ENCODE measurements at regions not wholly inside any gene's neighbourhood (a gene's known extent, or its start where the extent isn't known, plus 50 kb on each side); places are given as distances from the start of the nearest gene placed in this dataset.

DNA sequence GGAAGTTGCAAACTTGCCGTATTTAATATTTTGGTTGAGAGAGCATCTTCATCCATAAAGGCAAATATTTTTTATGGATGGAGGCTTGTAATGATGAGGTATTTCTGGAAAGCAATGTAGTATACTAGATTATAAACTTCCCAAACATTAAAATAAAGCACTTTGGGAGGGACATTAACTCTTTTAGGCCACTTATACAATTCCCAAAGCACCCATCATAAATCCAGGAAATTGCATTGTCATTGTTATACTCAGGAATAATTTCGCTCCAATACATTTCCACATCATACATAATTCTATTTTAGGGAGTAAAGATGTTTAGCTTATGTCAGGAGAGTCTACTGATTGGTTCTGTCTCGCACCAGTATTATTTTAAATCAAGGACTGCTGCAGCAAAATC, 212.7 kb upstream of the MKI67 start:
- TF ChIP-seq, protein P1, sequence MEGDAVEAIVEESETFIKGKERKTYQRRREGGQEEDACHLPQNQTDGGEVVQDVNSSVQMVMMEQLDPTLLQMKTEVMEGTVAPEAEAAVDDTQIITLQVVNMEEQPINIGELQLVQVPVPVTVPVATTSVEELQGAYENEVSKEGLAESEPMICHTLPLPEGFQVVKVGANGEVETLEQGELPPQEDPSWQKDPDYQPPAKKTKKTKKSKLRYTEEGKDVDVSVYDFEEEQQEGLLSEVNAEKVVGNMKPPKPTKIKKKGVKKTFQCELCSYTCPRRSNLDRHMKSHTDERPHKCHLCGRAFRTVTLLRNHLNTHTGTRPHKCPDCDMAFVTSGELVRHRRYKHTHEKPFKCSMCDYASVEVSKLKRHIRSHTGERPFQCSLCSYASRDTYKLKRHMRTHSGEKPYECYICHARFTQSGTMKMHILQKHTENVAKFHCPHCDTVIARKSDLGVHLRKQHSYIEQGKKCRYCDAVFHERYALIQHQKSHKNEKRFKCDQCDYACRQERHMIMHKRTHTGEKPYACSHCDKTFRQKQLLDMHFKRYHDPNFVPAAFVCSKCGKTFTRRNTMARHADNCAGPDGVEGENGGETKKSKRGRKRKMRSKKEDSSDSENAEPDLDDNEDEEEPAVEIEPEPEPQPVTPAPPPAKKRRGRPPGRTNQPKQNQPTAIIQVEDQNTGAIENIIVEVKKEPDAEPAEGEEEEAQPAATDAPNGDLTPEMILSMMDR (IDR thresholded peaks at IDR 0.05; ENCODE audit: low read depth, low read length): no peak
- DNase-seq (ENCODE audit: low read depth in 2 of 2): no peak
- H3K4me3 ChIP-seq (replicated peaks in 1 of 2; ENCODE audit: low read depth in 2 of 2, low read length in 2 of 2): no peak overlapping the region

DNA sequence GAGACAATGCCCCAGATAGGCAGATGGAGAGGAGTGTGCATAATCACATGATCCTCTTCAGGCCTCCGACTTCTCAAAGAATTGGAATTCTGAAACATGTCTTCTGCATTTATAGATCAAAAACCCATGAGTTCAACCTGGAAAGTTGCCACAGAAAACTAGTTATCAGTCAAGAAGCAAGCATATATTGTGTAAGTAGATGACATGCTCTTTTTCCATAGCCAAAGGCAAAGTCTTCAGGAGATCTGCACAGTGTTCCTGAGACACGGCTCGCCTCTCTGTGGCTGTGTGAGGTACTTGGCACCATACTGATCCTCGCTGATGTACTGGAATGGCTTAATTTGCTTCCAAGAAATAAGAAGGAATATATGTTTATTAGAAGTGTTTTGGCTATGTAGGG, 213.5 kb upstream of the MKI67 start:
- TF ChIP-seq, protein P1 (IDR thresholded peaks at IDR 0.05; ENCODE audit: low read depth, low read length): no peak
- H3K4me3 ChIP-seq (replicated peaks in 1 of 2; ENCODE audit: low read depth in 2 of 2, low read length in 2 of 2): no peak overlapping the region
- no peak for DNase-seq (ENCODE audit: low read depth in 2 of 2)

DNA sequence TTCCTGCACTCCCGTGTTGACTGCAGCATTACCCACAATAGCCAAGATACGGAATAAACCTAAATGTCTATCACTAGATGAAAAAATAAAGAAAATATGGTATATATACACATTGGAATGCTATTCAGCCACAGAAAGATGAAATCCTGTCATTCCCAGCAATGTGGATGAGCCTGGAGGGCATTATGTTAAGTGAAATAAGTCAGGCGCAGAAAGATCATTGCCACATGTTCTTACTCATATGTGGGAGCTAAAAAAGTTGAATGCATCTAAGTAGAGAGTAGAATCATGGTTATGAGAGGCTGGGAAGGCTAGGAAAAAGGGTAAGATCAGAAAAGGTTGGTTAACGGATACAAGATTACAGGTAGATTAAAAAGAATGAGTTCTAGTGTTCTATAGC, 219.1 kb upstream of the MKI67 start:
- TF ChIP-seq, protein P1 (IDR thresholded peaks at IDR 0.05; ENCODE audit: low read depth, low read length): no peak
- DNase-seq (ENCODE audit: low read depth in 2 of 2): no peak
- H3K4me3 ChIP-seq (replicated peaks in 1 of 2; ENCODE audit: low read depth in 2 of 2, low read length in 2 of 2): no peak overlapping the region

DNA sequence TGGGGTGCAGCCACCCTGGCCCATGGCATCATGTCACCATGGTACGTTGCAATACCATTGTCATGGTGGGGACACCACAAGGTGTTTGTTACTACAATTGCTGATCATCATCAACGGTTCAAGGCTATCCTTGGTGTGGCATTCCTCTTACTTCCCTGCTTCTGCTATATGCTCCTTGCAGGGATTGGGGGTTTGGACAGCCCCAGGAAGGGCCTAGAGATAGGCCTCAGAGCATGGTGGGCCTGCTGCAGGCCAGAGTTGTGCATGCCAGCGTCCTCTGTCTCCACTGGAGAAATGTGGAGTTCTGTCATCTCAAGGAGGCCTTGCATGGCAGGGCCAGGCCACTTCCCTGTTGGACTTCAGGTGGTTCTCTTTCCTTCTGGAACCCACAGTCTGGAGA, 234.6 kb upstream of the MKI67 start:
- TF ChIP-seq, protein P1 (IDR thresholded peaks at IDR 0.05; ENCODE audit: low read depth, low read length): no peak
- DNase-seq (ENCODE audit: low read depth in 2 of 2): no peak
- no peak overlapping the region for H3K4me3 ChIP-seq (replicated peaks in 1 of 2; ENCODE audit: low read depth in 2 of 2, low read length in 2 of 2)

DNA sequence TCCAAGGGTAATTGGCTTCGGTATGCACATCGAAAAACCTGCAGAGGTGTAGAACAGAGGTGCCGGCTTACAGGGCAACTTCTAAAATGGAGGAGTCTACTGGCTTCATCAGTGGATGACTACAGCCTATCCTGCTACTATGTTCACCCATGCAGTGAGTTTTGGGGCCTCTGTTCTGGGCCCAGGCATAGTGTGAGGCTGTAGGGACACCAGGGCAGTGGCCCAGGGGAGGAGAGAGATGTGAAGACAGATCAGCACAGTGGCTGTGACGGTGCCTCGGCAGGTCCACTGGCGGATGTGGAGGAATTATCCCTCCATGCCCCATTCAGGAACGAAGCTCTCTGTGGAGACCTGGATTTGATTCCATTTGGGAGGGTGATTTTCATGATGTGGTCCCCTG, 235.3 kb upstream of the MKI67 start:
- TF ChIP-seq, protein P1 (IDR thresholded peaks at IDR 0.05; ENCODE audit: low read depth, low read length): no peak
- no peak for DNase-seq (ENCODE audit: low read depth in 2 of 2)
- no peak overlapping the region for H3K4me3 ChIP-seq (replicated peaks in 1 of 2; ENCODE audit: low read depth in 2 of 2, low read length in 2 of 2)

DNA sequence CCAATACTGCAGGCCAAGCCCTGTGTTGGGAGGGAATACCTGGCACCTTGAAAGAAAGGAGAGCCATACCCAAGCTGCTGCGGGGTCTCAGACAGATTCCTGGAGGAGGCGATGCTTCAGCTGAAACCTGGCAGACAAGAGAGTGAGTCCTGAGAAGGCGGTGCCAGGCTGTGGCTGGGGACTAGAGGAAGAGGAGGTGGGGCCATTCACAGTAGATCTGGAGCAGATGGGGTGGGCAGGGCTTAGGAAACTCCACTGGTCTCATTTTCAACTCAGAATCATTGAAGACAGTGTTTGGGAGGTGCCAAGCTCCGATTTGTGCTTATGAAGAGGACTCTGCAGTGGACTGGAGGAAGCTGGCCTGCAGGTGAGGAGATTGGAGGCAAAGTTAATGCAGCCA, 236.3 kb upstream of the MKI67 start:
- no peak overlapping the region for H3K4me3 ChIP-seq (replicated peaks in 1 of 2; ENCODE audit: low read depth in 2 of 2, low read length in 2 of 2)
- no peak for DNase-seq (ENCODE audit: low read depth in 2 of 2)
- TF ChIP-seq, protein P1 (IDR thresholded peaks at IDR 0.05; ENCODE audit: low read depth, low read length): no peak

DNA sequence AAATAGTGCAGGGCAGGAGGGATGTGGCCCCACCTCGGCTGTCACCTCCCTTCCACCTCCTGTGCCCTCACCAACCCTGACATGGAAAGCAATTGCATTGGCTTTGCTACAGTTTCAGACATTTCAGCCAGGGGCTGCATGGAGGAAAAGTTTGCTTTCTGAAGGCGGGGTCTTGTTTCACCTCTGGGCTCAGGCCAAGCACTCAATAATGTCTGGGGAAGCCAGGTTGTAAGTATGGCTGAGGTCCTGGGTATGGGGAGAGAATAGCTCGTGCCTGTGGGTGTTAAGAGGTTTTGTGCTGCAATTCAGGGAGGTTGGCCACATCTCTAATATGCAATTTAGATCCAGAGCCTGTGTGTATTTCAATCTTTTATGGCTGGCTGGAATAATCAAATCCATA, 238.4 kb upstream of the MKI67 start:
- no peak overlapping the region for H3K4me3 ChIP-seq (replicated peaks in 1 of 2; ENCODE audit: low read depth in 2 of 2, low read length in 2 of 2)
- TF ChIP-seq, protein P1 (IDR thresholded peaks at IDR 0.05; ENCODE audit: low read depth, low read length): no peak
- DNase-seq (ENCODE audit: low read depth in 2 of 2): no peak
